Fibroblast of lung (primary cell): ENCODE measurements at regions not wholly inside any gene's neighbourhood (a gene's known extent, or its start where the extent isn't known, plus 50 kb on each side); places are given as distances from the start of the nearest gene placed in this dataset.

Experiments
- CTCF ChIP-seq, 2 donors: IDR thresholded peaks in 1 of 2; conservative IDR thresholded peaks in 1 of 2; 1 replicate in 1 of 2; 2 replicates in 1 of 2; pipeline ENCODE4 v1.5.1; 2011 to 2012; ENCODE audit warnings: low read length in 2 of 2, control low read depth in 1 of 2, inconsistent platforms in 1 of 2, low read depth in 1 of 2, mild to moderate bottlenecking in 1 of 2
- EZH2 ChIP-seq: IDR thresholded peaks from 2 replicates; pipeline ENCODE4 v1.5.1; 2012; ENCODE audit warnings: low read length, control low read depth, mild to moderate bottlenecking; ENCODE audit errors: missing control alignments

GRCh38 chr13:73827434-73827833 is 306.8 kb downstream of the KLF12 start:
- TF ChIP-seq EZH2 (no peak), CTCF (conservative IDR thresholded peaks at IDR 0.05 in 1 of 2, IDR thresholded peaks at IDR 0.05 in 1 of 2; ENCODE audit: low read depth in 1 of 2, low read length in 2 of 2) (no peak)
